CD4-positive, alpha-beta T cell treated with Interferon alpha-2 for 1 hour (primary cell): ENCODE measurements at regions not wholly inside any gene's neighbourhood (a gene's known extent, or its start where the extent isn't known, plus 50 kb on each side); places are given as distances from the start of the nearest gene placed in this dataset.
A peak's percentile ranks its signal among the peaks of the same experiment; 100 is the strongest.
"Not testable (repeated sequence)": the region's sequence is repeated elsewhere in the genome, so short reads cannot be mapped to it uniquely, and the experiment has no call there.

ENCODE experiments used
- DNase-seq, 2 donors: peaks; one replicate each; pipeline ENCODE4 v3.0.0-alpha.2; 2020 to 2022

DNA sequence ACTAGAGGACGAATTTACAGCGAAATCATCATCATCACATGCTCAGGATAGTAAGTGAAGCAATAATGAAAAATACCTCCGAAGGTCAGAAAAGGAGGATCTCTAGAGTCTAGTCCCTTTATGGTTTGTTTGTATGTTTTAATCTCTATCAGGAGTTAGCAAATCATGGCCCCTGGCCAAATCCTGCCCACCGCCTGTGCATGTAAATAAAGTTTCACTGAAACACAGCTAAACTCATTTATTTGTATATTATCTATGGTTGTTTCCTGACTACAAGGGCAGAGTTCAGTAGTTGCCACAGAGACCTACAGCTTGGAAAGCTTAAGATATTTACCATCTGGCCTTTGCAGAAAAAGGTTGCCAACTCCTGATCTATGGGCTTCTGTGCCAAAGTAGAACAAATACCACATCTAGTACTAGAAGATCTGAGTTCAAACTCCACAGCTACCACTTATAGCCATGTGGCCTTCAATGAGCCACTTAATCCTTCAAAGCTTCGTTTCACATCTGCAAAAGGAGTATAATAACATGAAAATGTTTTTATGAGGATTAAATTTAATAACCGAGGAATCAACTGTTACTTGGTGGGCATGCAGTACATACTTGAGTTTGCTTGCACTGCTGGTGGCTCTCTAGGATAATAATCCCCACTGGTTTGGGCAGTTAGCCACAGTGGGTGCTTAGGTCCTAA lies 94.0 kb upstream of the KIF26B start:
- no peak for DNase-seq

GRCh38 chr1:245059806-245060424 lies 94.9 kb upstream of the KIF26B start:
- no peak for DNase-seq

- no peak for DNase-seq
These were observed 95.9 kb upstream of the KIF26B start for GRCh38 chr1:245058882-245059281.

- no peak for DNase-seq
These were observed 96.3 kb upstream of the KIF26B start for GRCh38 chr1:245058436-245058835.

DNA sequence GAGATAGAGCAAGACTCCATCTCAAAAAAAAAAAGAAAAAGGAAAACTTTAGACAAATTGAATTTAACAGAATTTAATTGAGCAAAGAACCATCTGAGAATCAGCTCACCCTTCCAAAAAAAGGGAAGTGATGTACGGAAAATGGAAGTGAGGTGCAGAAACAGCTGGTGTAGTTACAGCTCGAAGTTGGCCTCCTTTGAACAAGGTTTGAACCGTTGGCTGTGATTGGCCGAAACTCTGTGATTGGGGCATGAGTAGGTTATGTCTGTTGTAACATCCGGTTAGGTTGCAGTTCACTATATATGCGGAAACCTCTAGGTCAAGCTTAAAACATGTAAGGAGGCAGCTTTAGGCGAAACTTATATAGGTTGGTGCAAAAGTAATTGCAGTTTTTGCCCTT lies 97.9 kb upstream of the KIF26B start:
- peak; percentile 10 to 63 for DNase-seq

DNA sequence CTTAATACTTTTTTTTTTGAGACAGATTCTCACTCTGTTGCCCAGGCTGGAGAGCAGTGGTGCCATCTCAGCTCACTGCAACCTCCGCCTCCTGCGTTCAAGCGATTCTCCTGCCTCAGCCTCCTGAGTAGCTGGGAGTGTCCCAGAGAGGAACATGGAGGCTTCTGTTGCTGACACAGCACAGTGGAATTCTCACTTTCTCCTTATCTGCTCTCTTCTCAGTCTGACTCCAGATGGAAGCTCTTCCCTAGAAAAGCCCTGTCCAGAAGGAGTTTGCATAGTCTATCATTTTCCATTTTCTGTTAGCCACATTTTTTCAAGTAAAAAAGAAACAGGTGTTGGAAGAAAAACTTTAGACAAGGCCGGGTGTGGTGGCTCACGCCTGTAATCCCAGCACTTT lies 98.5 kb upstream of the KIF26B start:
- not testable (repeated sequence) for DNase-seq

- DNase-seq = no peak
These were observed 99.0 kb upstream of the KIF26B start for GRCh38 chr1:245055752-245056151.

GRCh38 chr1:245054507-245055270 lies 100.1 kb upstream of the KIF26B start:
- DNase-seq = no peak

- DNase-seq = peak in 1 of 2 donors; percentile 17
These were observed 100.7 kb upstream of the KIF26B start for GRCh38 chr1:245054105-245054504.

DNA sequence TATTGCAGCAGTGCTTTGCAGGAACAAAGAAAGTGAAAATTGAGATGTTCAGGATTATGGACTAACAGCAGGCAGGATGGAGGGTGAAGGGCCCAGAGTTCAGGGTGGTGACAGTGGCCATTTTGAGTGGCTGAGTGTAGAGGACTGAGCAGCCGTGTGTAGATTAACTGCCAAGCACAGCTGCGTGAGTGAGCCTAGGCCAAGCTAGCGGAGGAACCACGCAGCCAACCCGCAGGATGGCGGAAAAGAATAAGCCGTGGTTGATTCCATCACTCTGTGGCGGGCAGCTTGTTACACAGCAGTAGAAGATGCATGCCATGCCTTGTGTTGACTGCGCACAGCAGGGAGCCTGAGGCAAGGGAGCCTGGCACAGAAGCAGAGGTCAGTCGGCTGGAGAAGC lies 102.5 kb upstream of the KIF26B start:
- DNase-seq = no peak

GRCh38 chr1:245051349-245052221 lies 103.2 kb upstream of the KIF26B start:
- peak; percentile 31 to 63 for DNase-seq

DNA sequence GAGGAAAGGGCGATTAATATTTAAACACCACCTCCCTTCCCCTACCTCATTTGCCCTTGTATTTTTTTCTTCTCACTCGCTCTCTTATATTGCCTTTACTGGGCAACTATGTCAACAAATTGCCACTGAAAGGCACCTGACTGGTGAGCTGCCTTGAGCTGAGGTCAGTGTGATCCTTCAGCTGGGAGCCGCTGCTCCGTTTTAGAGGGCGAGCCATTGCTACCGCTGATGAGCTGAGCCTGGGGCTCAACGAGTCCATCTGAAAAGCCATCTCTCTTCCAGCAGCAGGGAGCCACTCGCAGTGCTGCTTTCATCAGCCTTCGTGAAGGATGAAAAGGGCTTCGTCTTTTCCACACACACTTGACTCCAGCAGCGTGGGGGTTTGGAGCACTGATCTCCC lies 108.0 kb upstream of the KIF26B start:
- no peak for DNase-seq

DNA sequence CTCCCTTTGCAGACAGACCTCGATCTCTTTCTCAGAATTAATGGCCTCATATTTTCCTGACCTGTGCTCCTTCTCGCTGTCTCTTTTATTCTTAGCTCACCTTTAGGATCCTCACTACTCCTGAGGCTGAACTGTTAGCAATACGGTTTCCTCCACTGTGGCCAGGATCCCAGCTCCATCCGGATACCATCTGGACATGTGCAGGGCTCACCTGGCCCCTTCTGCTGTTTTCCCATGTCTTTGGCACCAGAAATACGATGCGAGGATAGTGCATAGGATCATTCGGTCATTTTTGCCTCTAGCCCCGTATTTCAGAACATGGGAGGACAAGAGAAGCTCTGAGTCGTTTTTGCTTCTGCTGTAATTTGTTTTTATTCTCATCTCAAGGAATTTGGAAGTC lies 108.5 kb upstream of the KIF26B start:
- DNase-seq = no peak

- no peak for DNase-seq
These were observed 109.5 kb upstream of the KIF26B start for GRCh38 chr1:245045087-245045881.

DNA sequence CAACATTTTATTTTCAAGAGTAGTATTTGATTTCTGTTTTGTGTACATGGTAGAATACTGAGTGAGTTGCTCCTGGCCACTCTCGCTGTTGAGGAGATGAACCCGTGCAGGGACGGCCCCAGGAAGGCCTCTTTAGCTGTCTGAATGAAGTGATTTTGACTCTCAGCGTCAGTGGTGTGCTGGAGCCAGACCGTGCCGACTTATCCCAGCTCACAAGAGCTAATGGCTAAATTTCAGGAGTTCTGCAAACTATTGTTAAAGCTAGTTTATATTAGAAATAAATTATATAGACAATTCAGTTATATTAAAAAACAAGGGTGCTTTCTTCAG lies 111.2 kb upstream of the KIF26B start:
- DNase-seq = no peak

DNA sequence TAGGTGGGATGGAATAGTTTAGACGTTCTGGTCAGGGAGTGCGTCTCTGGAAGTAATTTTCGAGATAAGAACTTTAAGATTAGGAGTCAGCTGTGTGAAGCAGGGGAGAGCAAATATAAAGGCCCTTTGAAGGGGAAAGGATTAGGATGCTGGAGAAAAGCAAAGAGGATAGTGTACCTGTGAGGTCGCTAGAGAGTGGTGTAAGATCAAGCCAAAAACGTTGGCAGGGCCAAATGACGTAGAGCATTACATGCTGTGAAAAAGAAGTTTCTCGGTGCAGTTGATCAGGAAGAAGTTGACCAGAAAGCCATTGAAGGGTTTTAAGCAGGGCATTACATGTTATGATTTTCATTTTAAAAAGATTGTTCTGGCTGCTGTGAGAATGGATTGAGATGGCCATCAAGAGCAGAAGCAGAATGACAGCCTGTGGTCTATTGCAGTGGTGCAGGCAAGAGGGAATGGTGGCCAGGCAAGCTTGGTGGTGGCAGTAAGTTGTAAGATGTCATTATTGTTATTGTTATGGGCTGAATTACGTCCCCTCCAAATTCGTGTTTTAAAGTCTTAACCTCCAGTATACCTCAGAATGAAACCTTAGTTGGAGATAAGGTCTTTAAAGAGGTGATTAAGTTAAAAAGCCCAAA lies 113.6 kb upstream of the KIF26B start:
- no peak for DNase-seq

- DNase-seq = no peak
These were observed 115.6 kb upstream of the KIF26B start for GRCh38 chr1:245039196-245039595.

DNA sequence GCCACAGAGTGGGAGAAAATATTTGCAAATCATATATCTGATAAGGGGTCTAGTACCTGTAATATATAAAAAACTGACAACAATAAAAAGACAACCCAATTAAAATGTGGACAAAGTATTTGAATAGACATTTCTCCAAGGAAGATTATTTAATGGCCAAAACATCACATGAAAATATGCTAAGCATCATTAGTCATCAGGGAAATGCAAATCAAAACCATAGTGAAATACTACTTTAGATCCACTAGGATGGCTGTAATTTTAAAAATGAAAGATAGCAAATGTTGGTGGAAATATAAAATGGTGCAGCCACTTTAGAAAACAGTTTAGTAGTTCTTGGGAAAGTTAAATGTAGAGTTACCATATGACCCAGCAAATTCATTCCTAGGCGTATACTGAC lies 118.7 kb upstream of the KIF26B start:
- no peak for DNase-seq

- no peak for DNase-seq
These were observed 123.7 kb upstream of the KIF26B start for GRCh38 chr1:245031041-245031440.

- DNase-seq = no peak
These were observed 128.5 kb upstream of the KIF26B start for GRCh38 chr1:245026247-245026646.

DNA sequence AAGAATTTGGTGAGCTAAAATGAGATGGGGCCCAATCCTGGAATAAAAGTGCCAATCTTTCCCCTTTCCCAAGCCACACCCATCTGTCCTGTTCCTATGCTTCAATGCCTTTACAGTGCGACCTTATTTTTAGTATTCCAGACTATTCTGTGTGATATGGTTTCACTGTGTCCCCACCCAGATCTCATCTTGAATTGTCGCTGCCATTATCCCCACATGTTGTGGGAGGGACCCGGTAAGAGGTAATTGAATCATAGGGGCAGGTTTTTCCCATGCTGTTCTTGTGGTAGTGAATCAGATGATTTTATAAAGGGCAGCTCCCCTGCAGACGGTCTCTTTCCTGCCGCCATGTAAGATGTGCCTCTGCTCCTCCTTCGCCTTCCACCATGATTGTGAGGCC lies 129.3 kb upstream of the KIF26B start:
- DNase-seq = no peak

GRCh38 chr1:245023222-245023621 lies 131.6 kb upstream of the KIF26B start:
- no peak for DNase-seq
